Loucy (cell line): ENCODE measurements at regions not wholly inside any gene's neighbourhood (a gene's known extent, or its start where the extent isn't known, plus 50 kb on each side); places are given as distances from the start of the nearest gene placed in this dataset.

ENCODE experiments used
- CTCF ChIP-seq: fragments of 200-600 bp; sonication (generic); conservative IDR thresholded peaks from 2 replicates; pipeline ENCODE4 v1.5.1; 2014; ENCODE audit warnings: mild to moderate bottlenecking, antibody characterized with exemption, low read length
- EZH2phosphoT487 ChIP-seq: fragments of 200-600 bp; IDR thresholded peaks from 2 replicates; pipeline ENCODE4 v1.6.1; 2018; ENCODE audit warnings: antibody characterized with exemption, mild to moderate bottlenecking, moderate library complexity, borderline replicate concordance

- no peak for TF ChIP-seq EZH2phosphoT487
- TF ChIP-seq CTCF, result no peak
Measured at GRCh38 chr13:90808838-90809237, 538.6 kb upstream of the MIR17HG start.
